MM.1S (cell line): ENCODE measurements at regions not wholly inside any gene's neighbourhood (a gene's known extent, or its start where the extent isn't known, plus 50 kb on each side); places are given as distances from the start of the nearest gene placed in this dataset.

ENCODE experiments used
- EZH2 ChIP-seq: fragments of 300-600 bp; sonication (generic); optimal IDR thresholded peaks from 2 replicates; pipeline ENCODE3; 2017; ENCODE audit warnings: low read depth, mild to moderate bottlenecking, antibody characterized with exemption, low read length, mixed read lengths
- EZH2phosphoT487 ChIP-seq: fragments of 300-600 bp; sonication (generic); IDR thresholded peaks from 2 replicates; pipeline ENCODE4 v1.6.1; 2018; ENCODE audit warnings: antibody characterized with exemption, low read length
- TF ChIP-seq, protein P1 (sequence below): fragments of 300-600 bp; sonication (generic); IDR thresholded peaks from 2 replicates; pipeline ENCODE4 v1.5.1; 2016; ENCODE audit warnings: antibody characterized with exemption, low read length, mixed read lengths

DNA sequence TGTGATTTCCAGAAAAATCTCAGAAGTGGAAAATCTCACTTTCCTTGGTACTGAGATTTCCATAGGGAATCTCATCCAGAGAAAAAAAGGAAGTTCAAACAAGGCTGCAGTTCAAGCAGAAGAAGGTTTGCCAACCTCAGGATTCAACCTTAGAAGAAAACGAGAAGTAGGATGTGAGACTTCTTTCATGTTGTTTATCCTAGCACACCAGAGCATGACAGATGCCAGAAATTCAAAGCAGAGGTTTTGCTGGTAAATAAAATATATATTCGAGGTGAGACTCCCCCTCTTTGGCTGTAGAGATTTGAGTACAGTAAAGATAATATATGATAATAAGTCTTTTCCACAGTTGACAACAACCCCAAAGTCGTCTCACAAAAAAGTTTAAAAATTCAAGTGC lies 116.9 kb upstream of the SMC2 start:
- TF ChIP-seq, protein P1, sequence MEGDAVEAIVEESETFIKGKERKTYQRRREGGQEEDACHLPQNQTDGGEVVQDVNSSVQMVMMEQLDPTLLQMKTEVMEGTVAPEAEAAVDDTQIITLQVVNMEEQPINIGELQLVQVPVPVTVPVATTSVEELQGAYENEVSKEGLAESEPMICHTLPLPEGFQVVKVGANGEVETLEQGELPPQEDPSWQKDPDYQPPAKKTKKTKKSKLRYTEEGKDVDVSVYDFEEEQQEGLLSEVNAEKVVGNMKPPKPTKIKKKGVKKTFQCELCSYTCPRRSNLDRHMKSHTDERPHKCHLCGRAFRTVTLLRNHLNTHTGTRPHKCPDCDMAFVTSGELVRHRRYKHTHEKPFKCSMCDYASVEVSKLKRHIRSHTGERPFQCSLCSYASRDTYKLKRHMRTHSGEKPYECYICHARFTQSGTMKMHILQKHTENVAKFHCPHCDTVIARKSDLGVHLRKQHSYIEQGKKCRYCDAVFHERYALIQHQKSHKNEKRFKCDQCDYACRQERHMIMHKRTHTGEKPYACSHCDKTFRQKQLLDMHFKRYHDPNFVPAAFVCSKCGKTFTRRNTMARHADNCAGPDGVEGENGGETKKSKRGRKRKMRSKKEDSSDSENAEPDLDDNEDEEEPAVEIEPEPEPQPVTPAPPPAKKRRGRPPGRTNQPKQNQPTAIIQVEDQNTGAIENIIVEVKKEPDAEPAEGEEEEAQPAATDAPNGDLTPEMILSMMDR: no peak
- TF ChIP-seq EZH2: no peak
- TF ChIP-seq EZH2phosphoT487: no peak
